ENCODE measurements at regions not wholly inside any gene's neighbourhood (a gene's known extent, or its start where the extent isn't known, plus 50 kb on each side); places are given as distances from the start of the nearest gene placed in this dataset.

DNA sequence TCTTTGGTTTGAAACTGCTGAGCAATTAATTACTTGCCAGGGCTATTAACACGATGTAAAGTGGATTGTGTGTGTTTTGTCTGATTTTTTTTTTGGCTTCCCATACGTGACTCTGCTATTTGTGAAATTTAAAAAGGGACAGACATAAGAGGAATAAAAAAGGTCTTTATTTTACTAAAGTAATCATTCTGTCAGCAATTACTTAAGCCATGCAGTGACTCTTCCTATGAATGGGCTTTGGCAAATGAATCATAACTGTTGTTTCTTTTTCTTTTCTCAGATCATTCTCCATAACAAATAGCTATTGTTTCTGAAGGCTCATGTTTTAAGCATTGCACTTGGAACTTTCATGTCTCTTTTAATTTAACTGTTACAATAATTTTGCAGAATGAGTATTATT lies 461.3 kb upstream of the RORB start:
- 43% methylated on average over 2 of the region's 2 CpGs for WGBS, 2 donors
- TF ChIP-seq POLR2A (IDR thresholded peaks at IDR 0.05): no peak
- TF ChIP-seq, protein P1, sequence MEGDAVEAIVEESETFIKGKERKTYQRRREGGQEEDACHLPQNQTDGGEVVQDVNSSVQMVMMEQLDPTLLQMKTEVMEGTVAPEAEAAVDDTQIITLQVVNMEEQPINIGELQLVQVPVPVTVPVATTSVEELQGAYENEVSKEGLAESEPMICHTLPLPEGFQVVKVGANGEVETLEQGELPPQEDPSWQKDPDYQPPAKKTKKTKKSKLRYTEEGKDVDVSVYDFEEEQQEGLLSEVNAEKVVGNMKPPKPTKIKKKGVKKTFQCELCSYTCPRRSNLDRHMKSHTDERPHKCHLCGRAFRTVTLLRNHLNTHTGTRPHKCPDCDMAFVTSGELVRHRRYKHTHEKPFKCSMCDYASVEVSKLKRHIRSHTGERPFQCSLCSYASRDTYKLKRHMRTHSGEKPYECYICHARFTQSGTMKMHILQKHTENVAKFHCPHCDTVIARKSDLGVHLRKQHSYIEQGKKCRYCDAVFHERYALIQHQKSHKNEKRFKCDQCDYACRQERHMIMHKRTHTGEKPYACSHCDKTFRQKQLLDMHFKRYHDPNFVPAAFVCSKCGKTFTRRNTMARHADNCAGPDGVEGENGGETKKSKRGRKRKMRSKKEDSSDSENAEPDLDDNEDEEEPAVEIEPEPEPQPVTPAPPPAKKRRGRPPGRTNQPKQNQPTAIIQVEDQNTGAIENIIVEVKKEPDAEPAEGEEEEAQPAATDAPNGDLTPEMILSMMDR (IDR thresholded peaks at IDR 0.05): no peak
- no peaks in the 10 kb centered on the region for H3K9me3 ChIP-seq
- H3K27ac ChIP-seq: no peak overlapping the region
- H3K4me3 ChIP-seq: no peak overlapping the region
- intact Hi-C loops (cut with DNase I; ENCODE audit: low total_unique reads): no loop called here
- H3K36me3 ChIP-seq (ENCODE audit: low read depth, missing control alignments): no peaks in the 10 kb centered on the region
- H3K27me3 ChIP-seq: no peaks in the 10 kb centered on the region
- DNase-seq: no peak
- no peaks in the 10 kb centered on the region for H3K4me1 ChIP-seq

DNA sequence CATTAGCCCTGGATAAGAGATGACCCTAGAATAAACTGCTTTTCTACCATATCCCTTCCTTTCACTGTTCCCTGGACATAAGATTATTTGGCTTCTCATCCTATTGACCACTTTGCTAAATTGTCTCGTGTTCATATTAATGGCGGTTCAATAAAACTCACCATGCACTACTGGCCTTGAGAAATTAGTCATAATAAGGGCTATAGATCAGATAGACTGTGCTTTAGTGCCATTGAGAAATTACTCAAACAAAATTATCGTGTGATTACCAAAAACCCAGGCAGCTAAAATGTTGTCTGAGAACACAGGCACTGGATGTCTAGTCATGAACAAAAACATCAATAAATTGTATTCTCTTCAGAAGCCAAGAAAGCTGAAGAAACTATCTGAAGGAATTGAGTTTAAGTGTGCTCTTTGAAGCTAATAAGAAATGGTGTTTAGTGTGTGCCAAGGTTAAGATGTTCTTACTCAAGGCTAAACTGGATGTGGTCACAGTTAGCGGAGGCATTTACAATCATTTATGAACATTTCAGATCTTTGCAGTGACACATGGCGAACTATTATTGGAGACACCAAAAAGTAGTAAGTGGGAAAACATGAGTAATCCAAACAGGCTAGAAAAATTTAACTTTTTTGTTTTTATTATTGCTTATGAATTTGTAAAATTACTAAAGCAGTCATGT lies 460.4 kb upstream of the RORB start:
- intact Hi-C loops (cut with DNase I; ENCODE audit: low total_unique reads): no loop called here
- 69 to 87% methylated on average over 5 of the region's 5 CpGs for WGBS, 2 donors
- Histone ChIP-seq H3K27ac (no peak overlapping the region), H3K4me3 (no peak overlapping the region), H3K27me3 (no peaks in the 10 kb centered on the region), H3K36me3 (ENCODE audit: low read depth, missing control alignments) (no peaks in the 10 kb centered on the region), H3K9me3 (no peaks in the 10 kb centered on the region), H3K4me1 (no peaks in the 10 kb centered on the region)
- no peak for DNase-seq
- no peak for TF ChIP-seq POLR2A (IDR thresholded peaks at IDR 0.05)
- TF ChIP-seq, protein P1 (IDR thresholded peaks at IDR 0.05): no peak

DNA sequence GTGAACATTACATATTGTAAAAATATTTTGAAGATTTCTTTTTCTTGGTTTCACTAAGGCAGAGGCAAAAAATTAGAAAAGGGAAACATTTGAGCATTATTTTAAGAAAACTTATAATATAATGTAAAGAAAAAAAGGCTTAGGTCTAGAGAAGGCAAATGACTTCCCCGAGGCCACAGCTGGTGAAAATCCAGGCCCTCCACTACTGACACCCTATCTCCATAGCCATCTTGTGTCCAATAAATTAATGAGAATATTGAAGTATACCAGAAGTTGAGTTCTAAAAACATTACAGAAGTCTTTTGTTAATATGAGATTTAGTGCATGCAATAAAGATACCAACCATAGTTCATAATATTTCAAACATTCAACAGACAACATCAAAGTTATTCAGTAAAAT lies 459.9 kb upstream of the RORB start:
- Histone ChIP-seq H3K27me3 (no peaks in the 10 kb centered on the region), H3K27ac (no peak overlapping the region)
- 71 to 87% methylated on average over 1 of the region's 1 CpG for WGBS, 2 donors

DNA sequence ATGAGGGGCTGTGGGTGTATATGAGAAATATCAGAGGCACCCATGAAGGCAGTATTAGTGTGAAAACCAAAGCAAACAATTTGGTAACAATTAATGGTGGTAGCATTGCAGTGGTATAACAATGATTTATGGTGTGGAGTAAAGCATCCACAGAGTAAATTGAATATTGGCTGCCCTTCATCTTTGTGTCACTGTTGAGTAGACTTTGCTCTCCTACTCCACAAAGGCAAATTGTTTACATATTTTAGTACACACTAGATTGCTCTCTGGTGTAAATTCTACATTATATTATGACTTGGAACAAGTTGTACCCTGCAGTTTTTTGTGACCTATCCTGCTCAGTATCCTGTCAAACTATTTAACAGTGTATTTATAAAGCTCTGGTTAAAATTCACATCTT lies 455.5 kb upstream of the RORB start:
- H3K9me3 ChIP-seq: no peaks in the 10 kb centered on the region
- no peak overlapping the region for H3K4me3 ChIP-seq
- no peak for DNase-seq
- H3K36me3 ChIP-seq (ENCODE audit: low read depth, missing control alignments): no peaks in the 10 kb centered on the region
- no peak overlapping the region for H3K27ac ChIP-seq
- H3K4me1 ChIP-seq: no peaks in the 10 kb centered on the region
- TF ChIP-seq, protein P1 (IDR thresholded peaks at IDR 0.05): no peak
- no peak for TF ChIP-seq POLR2A (IDR thresholded peaks at IDR 0.05)
- intact Hi-C loops (cut with DNase I; ENCODE audit: low total_unique reads): no loop called here
- H3K27me3 ChIP-seq: no peaks in the 10 kb centered on the region

More for the DNA sequence above, 459.9 kb upstream of the RORB start:
- no peak for DNase-seq
- intact Hi-C loops (cut with DNase I; ENCODE audit: low total_unique reads): no loop called here
- no peak overlapping the region for H3K4me3 ChIP-seq
- H3K9me3 ChIP-seq: no peaks in the 10 kb centered on the region
- H3K4me1 ChIP-seq: no peaks in the 10 kb centered on the region
- no peak for TF ChIP-seq POLR2A (IDR thresholded peaks at IDR 0.05)
- TF ChIP-seq, protein P1 (IDR thresholded peaks at IDR 0.05): no peak
- H3K36me3 ChIP-seq (ENCODE audit: low read depth, missing control alignments): no peaks in the 10 kb centered on the region

DNA sequence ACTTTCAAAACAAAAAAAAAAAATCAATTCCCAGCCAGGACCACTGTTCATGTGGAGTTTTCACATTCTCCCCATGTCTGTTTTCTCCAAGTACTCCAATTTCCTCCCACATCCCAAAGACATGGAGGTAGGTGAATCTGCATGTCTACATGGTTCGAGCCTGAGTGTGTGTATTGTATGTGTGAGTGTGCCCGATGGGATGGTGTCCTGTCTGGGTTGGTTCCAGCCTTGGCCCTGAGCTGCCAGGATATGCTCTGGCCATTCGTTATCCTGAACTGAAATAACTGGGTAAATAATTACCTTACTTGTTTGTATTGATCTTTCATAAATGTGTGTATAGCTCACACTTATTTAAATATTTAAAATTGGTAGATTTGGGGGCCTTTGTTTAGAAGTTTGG lies 452.3 kb upstream of the RORB start:
- Histone ChIP-seq H3K27ac (no peak overlapping the region), H3K9me3 (no peaks in the 10 kb centered on the region), H3K4me3 (no peak overlapping the region), H3K36me3 (ENCODE audit: low read depth, missing control alignments) (no peaks in the 10 kb centered on the region), H3K27me3 (no peaks in the 10 kb centered on the region), H3K4me1 (no peaks in the 10 kb centered on the region)
- intact Hi-C loops (cut with DNase I; ENCODE audit: low total_unique reads): no loop called here
- no peak for DNase-seq
- 89 to 97% methylated on average over 3 of the region's 3 CpGs for WGBS, 2 donors
- no peak for TF ChIP-seq POLR2A (IDR thresholded peaks at IDR 0.05)
- TF ChIP-seq, protein P1 (IDR thresholded peaks at IDR 0.05): no peak

Measured in testis (tissue), 2 donors.